ENCODE measurements at regions not wholly inside any gene's neighbourhood (a gene's known extent, or its start where the extent isn't known, plus 50 kb on each side); places are given as distances from the start of the nearest gene placed in this dataset.

DNA sequence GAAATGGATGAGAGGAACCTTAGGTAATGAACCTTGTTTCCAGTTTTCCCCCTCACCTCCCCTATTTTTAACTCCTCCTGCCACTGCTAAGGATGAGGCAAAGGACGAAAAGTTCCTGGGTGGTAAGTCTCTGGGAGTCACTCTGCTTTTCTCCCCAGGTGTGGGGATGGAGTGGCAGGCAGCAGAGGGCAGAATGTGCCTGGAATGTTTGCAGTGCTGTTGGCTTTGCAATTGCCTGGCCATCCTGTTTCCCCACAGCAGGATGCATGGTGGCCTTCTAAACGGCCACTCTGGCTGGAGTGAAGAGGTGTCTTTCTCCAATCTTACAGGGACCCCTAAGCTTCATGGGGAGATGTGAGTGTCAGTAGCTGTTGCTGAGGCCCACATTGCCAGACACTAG, 432.5 kb upstream of the ZFHX3 start:
- Histone ChIP-seq H3K4me3 (replicated peaks in 1 of 4; ENCODE audit: control extremely low read depth in 1 of 4, insufficient read depth in 1 of 4, low read depth in 3 of 4, low read length in 4 of 4) (no peak overlapping the region), H3K4me2 (ENCODE audit: extremely low read depth, insufficient read depth, low read length) (no peak overlapping the region), H3K9ac (ENCODE audit: insufficient read depth, low read length) (no peak overlapping the region), H3K27me3 (ENCODE audit: control insufficient read depth, insufficient read depth, low read length) (no peaks in the 10 kb centered on the region), H3K9me3 (ENCODE audit: control insufficient read depth, insufficient read depth, low read depth, low read length) (no peaks in the 10 kb centered on the region), H3K27ac (ENCODE audit: insufficient read depth, low read length) (no peak overlapping the region), H4K20me1 (ENCODE audit: control insufficient read depth, extremely low read depth, insufficient read depth, low read length) (no peaks in the 10 kb centered on the region), H3K36me3 (ENCODE audit: control insufficient read depth, insufficient read depth, low read length) (no peaks in the 10 kb centered on the region), H2AFZ (ENCODE audit: low read length) (no peak overlapping the region), H3K4me1 (ENCODE audit: control insufficient read depth, extremely low read depth, insufficient read depth, low read length) (no peaks in the 10 kb centered on the region), H3K79me2 (ENCODE audit: control insufficient read depth, insufficient read depth, low read length) (no peaks in the 10 kb centered on the region)
- DNase-seq (ENCODE audit: low read depth in 2 of 2): no peak
- TF ChIP-seq, protein P1, sequence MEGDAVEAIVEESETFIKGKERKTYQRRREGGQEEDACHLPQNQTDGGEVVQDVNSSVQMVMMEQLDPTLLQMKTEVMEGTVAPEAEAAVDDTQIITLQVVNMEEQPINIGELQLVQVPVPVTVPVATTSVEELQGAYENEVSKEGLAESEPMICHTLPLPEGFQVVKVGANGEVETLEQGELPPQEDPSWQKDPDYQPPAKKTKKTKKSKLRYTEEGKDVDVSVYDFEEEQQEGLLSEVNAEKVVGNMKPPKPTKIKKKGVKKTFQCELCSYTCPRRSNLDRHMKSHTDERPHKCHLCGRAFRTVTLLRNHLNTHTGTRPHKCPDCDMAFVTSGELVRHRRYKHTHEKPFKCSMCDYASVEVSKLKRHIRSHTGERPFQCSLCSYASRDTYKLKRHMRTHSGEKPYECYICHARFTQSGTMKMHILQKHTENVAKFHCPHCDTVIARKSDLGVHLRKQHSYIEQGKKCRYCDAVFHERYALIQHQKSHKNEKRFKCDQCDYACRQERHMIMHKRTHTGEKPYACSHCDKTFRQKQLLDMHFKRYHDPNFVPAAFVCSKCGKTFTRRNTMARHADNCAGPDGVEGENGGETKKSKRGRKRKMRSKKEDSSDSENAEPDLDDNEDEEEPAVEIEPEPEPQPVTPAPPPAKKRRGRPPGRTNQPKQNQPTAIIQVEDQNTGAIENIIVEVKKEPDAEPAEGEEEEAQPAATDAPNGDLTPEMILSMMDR (conservative IDR thresholded peaks at IDR 0.05 in 1 of 2, IDR thresholded peaks at IDR 0.05 in 1 of 2; ENCODE audit: low read depth in 1 of 2, low read length in 2 of 2): no peak

DNA sequence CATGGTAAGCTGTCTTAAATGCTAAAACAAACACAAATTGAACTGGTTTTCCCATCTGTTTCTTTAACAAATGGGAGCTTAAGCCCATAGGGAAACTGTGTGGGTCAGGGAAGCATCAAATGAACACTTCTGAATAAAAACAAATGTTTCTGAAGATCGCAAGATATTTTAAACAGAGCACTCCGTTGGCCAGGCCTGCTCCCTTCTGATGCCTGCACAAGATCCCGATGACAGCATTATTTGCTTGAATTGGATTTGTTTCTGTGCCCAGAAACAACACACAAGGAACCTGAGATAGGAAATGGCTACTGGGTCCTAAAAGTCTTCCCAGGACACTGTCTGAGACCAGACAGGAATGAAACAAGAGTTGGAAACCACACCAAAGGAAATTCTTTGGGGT, 425.8 kb upstream of the ZFHX3 start:
- TF ChIP-seq, protein P1 (conservative IDR thresholded peaks at IDR 0.05 in 1 of 2, IDR thresholded peaks at IDR 0.05 in 1 of 2; ENCODE audit: low read depth in 1 of 2, low read length in 2 of 2): no peak
- no peak for TF ChIP-seq EZH2 (IDR thresholded peaks at IDR 0.05; ENCODE audit: low read length, missing control alignments)
- no peak overlapping the region for H3K9ac ChIP-seq (ENCODE audit: insufficient read depth, low read length)
- H3K27me3 ChIP-seq (ENCODE audit: control insufficient read depth, insufficient read depth, low read length): no peaks in the 10 kb centered on the region
- H3K4me3 ChIP-seq (replicated peaks in 1 of 4; ENCODE audit: control extremely low read depth in 1 of 4, insufficient read depth in 1 of 4, low read depth in 3 of 4, low read length in 4 of 4): no peak overlapping the region
- H3K36me3 ChIP-seq (ENCODE audit: control insufficient read depth, insufficient read depth, low read length): no peaks in the 10 kb centered on the region
- no peaks in the 10 kb centered on the region for H3K4me1 ChIP-seq (ENCODE audit: control insufficient read depth, extremely low read depth, insufficient read depth, low read length)
- H4K20me1 ChIP-seq (ENCODE audit: control insufficient read depth, extremely low read depth, insufficient read depth, low read length): no peaks in the 10 kb centered on the region
- H3K79me2 ChIP-seq (ENCODE audit: control insufficient read depth, insufficient read depth, low read length): no peaks in the 10 kb centered on the region
- no peak for DNase-seq (ENCODE audit: low read depth in 2 of 2)
- no peak overlapping the region for H2AFZ ChIP-seq (ENCODE audit: low read length)
- H3K9me3 ChIP-seq (ENCODE audit: control insufficient read depth, insufficient read depth, low read depth, low read length): no peaks in the 10 kb centered on the region
- no peak overlapping the region for H3K27ac ChIP-seq (ENCODE audit: insufficient read depth, low read length)
- no peak overlapping the region for H3K4me2 ChIP-seq (ENCODE audit: extremely low read depth, insufficient read depth, low read length)

DNA sequence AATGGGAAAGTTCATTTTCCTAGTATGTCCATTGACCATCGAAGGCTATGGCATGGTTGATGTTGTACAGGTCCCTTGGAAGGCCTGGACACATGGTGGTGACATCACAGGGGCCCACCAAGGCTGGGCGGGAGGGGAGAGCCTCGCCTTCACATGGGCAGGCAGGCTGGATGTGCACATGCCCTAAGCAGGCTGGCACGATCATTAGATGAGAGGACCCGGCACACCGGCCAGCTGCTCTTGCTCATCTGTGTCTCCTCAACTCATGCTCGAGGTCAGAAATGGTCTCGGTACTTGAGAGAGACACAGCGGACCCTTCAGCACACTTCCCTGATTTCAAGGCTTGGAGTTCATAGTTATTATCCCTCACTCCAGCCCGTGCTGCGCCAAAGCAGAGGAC, 416.9 kb upstream of the ZFHX3 start:
- Histone ChIP-seq H3K4me3 (replicated peaks in 1 of 4; ENCODE audit: control extremely low read depth in 1 of 4, insufficient read depth in 1 of 4, low read depth in 3 of 4, low read length in 4 of 4) (no peak overlapping the region), H2AFZ (ENCODE audit: low read length) (no peak overlapping the region), H4K20me1 (ENCODE audit: control insufficient read depth, extremely low read depth, insufficient read depth, low read length) (no peaks in the 10 kb centered on the region), H3K79me2 (ENCODE audit: control insufficient read depth, insufficient read depth, low read length) (no peaks in the 10 kb centered on the region), H3K4me2 (ENCODE audit: extremely low read depth, insufficient read depth, low read length) (no peak overlapping the region), H3K27me3 (ENCODE audit: control insufficient read depth, insufficient read depth, low read length) (no peaks in the 10 kb centered on the region), H3K9me3 (ENCODE audit: control insufficient read depth, insufficient read depth, low read depth, low read length) (no peaks in the 10 kb centered on the region), H3K27ac (ENCODE audit: insufficient read depth, low read length) (no peak overlapping the region), H3K9ac (ENCODE audit: insufficient read depth, low read length) (no peak overlapping the region), H3K36me3 (ENCODE audit: control insufficient read depth, insufficient read depth, low read length) (no peaks in the 10 kb centered on the region), H3K4me1 (ENCODE audit: control insufficient read depth, extremely low read depth, insufficient read depth, low read length) (no peaks in the 10 kb centered on the region)
- TF ChIP-seq, protein P1 (conservative IDR thresholded peaks at IDR 0.05 in 1 of 2, IDR thresholded peaks at IDR 0.05 in 1 of 2; ENCODE audit: low read depth in 1 of 2, low read length in 2 of 2): no peak
- TF ChIP-seq EZH2 (IDR thresholded peaks at IDR 0.05; ENCODE audit: low read length, missing control alignments): no peak
- DNase-seq (ENCODE audit: low read depth in 2 of 2): no peak

Data from fibroblast of lung (primary cell).